Testis (tissue), 2 donors: ENCODE measurements at regions not wholly inside any gene's neighbourhood (a gene's known extent, or its start where the extent isn't known, plus 50 kb on each side); places are given as distances from the start of the nearest gene placed in this dataset.

ENCODE experiments used
- DNase-seq: peaks from one replicate; pipeline ENCODE4 v3.0.0-alpha.2; 2019
- H3K27ac ChIP-seq, 2 donors: fragments of 200-600 bp; sonication (generic); one replicate each; pipeline ENCODE4 v1.5.1; 2019
- H3K27me3 ChIP-seq: fragments of 200-600 bp; sonication (generic); one replicate; pipeline ENCODE4 v1.5.1; 2019
- H3K36me3 ChIP-seq: fragments of 200-600 bp; sonication (generic); one replicate; pipeline ENCODE4 v1.5.1; 2017; ENCODE audit warnings: low read depth; ENCODE audit errors: missing control alignments
- H3K4me1 ChIP-seq: fragments of 200-600 bp; sonication (generic); one replicate; pipeline ENCODE4 v1.5.1; 2019
- H3K4me3 ChIP-seq, 2 donors: fragments of 200-600 bp; sonication (generic); one replicate each; pipeline ENCODE4 v1.5.1; 2017 to 2019
- H3K9me3 ChIP-seq: fragments of 200-600 bp; sonication (generic); one replicate; pipeline ENCODE4 v1.5.1; 2017
- CTCF ChIP-seq, 3 experiments: fragments of 450-650 bp in 2 of 3; fragments of 200-600 bp in 1 of 3; sonication (generic) in 1 of 3; IDR thresholded peaks; one replicate each; pipeline ENCODE4 v1.5.1; 2016 to 2019; ENCODE audit warnings: antibody characterized with exemption in 3 of 3, mild to moderate bottlenecking in 2 of 3, moderate library complexity in 1 of 3
- POLR2A ChIP-seq: fragments of 450-650 bp; IDR thresholded peaks from one replicate; pipeline ENCODE4 v1.6.1; 2017; ENCODE audit warnings: antibody characterized with exemption, mild to moderate bottlenecking, moderate library complexity
- WGBS, 2 donors: methylation state at CpG; one replicate each; pipeline ENCODE4 v1.1.5; 2018; 5-methylcytosine and 5-hydroxymethylcytosine counted together
- intact Hi-C: fragments of 100-400 bp; cut with DNase I; formaldehyde crosslinking; loops from one replicate; pipeline ENCODE4 v1.15.1; 2023; ENCODE audit warnings: low total_unique reads

- H3K9me3 ChIP-seq: no peaks in the 10 kb centered on the region
- intact Hi-C loops: no loop called here
- DNase-seq: no peak
- no peaks in the 10 kb centered on the region for H3K4me1 ChIP-seq
- no peak overlapping the region for H3K4me3 ChIP-seq
- no peaks in the 10 kb centered on the region for H3K36me3 ChIP-seq
- no peaks in the 10 kb centered on the region for H3K27me3 ChIP-seq
- H3K27ac ChIP-seq: no peak overlapping the region
- TF ChIP-seq CTCF (IDR thresholded peaks at IDR 0.05) (no peak), POLR2A (no peak)
- WGBS, 2 donors: 23 to 64% methylated on average over 3 of the region's 3 CpGs
These were observed 86.2 kb downstream of the TSPAN8 start for GRCh38 chr12:71071536-71072097.

GRCh38 chr12:71070416-71071128, 87.2 kb downstream of the TSPAN8 start:
- TF ChIP-seq CTCF (IDR thresholded peaks at IDR 0.05) (no peak), POLR2A (no peak)
- WGBS, 2 donors: 92 to 97% methylated on average over 3 of the region's 3 CpGs
- intact Hi-C loops: no loop called here
- DNase-seq: no peak
- Histone ChIP-seq H3K9me3 (no peaks in the 10 kb centered on the region), H3K4me1 (no peaks in the 10 kb centered on the region), H3K27ac (no peak overlapping the region), H3K27me3 (no peaks in the 10 kb centered on the region), H3K4me3 (no peak overlapping the region), H3K36me3 (no peaks in the 10 kb centered on the region)

- Histone ChIP-seq H3K4me1 (no peaks in the 10 kb centered on the region), H3K36me3 (no peaks in the 10 kb centered on the region), H3K27me3 (no peaks in the 10 kb centered on the region), H3K9me3 (no peaks in the 10 kb centered on the region), H3K4me3 (no peak overlapping the region), H3K27ac (no peak overlapping the region)
- no peak for TF ChIP-seq POLR2A
- no peak for TF ChIP-seq CTCF (IDR thresholded peaks at IDR 0.05)
- WGBS, 2 donors: 63 to 78% methylated on average over 2 of the region's 2 CpGs
- DNase-seq: no peak
- intact Hi-C loops: no loop called here
These were observed 88.5 kb downstream of the TSPAN8 start for GRCh38 chr12:71069311-71069710.

GRCh38 chr12:71063087-71063486, 94.7 kb downstream of the TSPAN8 start:
- 73 to 76% methylated on average over 7 of the region's 7 CpGs for WGBS, 2 donors
- no peaks in the 10 kb centered on the region for H3K27me3 ChIP-seq
- intact Hi-C loops: no loop called here
- DNase-seq: no peak
- H3K36me3 ChIP-seq: no peaks in the 10 kb centered on the region
- no peak overlapping the region for H3K27ac ChIP-seq
- H3K4me3 ChIP-seq: no peak overlapping the region
- H3K9me3 ChIP-seq: no peaks in the 10 kb centered on the region
- TF ChIP-seq POLR2A: no peak
- H3K4me1 ChIP-seq: no peaks in the 10 kb centered on the region

GRCh38 chr12:71061451-71061850, 96.3 kb downstream of the TSPAN8 start:
- H3K9me3 ChIP-seq: no peaks in the 10 kb centered on the region
- WGBS, 2 donors: 95 to 100% methylated on average over 1 of the region's 1 CpG
- H3K27me3 ChIP-seq: no peaks in the 10 kb centered on the region
- H3K36me3 ChIP-seq: no peaks in the 10 kb centered on the region
- no peak for TF ChIP-seq POLR2A
- TF ChIP-seq CTCF (IDR thresholded peaks at IDR 0.05): no peak
- H3K4me1 ChIP-seq: no peaks in the 10 kb centered on the region
- DNase-seq: no peak
- no peak overlapping the region for H3K27ac ChIP-seq
- intact Hi-C loops: no loop called here
- H3K4me3 ChIP-seq: no peak overlapping the region
